ENCODE measurements at regions not wholly inside any gene's neighbourhood (a gene's known extent, or its start where the extent isn't known, plus 50 kb on each side); places are given as distances from the start of the nearest gene placed in this dataset.

GRCh38 chr1:69320757-69321211 lies 246.9 kb upstream of the LRRC7 start:
- no peak for TF ChIP-seq CTCF (IDR thresholded peaks at IDR 0.05; ENCODE audit: low read depth, low read length)
- no peak overlapping the region for H3K4me3 ChIP-seq (ENCODE audit: low read depth, low read length)

DNA sequence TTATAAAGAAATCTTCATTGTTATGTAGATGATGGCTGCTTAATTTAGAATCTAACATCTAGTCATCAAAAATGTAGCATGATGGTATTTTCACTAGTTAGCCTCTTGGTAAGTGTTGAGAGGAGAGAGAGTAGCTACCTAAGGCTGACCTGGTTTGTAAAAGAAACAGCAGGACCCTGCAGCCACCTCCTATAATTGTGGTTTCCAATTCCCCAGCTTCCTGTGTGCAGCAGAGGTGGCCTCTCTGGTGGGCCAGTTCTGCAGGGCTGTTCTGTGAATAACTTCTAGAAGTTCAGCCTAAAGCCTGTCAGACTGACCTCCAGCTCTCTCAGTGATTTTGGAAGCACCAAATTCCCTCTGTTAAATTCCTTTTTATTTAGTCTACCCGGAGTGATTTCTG lies 246.4 kb upstream of the LRRC7 start:
- no peak for TF ChIP-seq CTCF (IDR thresholded peaks at IDR 0.05; ENCODE audit: low read depth, low read length)
- H3K4me3 ChIP-seq (ENCODE audit: low read depth, low read length) = no peak overlapping the region

GRCh38 chr1:69328186-69328585 lies 239.5 kb upstream of the LRRC7 start:
- H3K4me3 ChIP-seq (ENCODE audit: low read depth, low read length) = no peak overlapping the region
- no peak for TF ChIP-seq CTCF (IDR thresholded peaks at IDR 0.05; ENCODE audit: low read depth, low read length)

GRCh38 chr1:69363236-69363635 lies 204.5 kb upstream of the LRRC7 start:
- no peak overlapping the region for H3K4me3 ChIP-seq (ENCODE audit: low read depth, low read length)
- no peak for TF ChIP-seq CTCF (IDR thresholded peaks at IDR 0.05; ENCODE audit: low read depth, low read length)

DNA sequence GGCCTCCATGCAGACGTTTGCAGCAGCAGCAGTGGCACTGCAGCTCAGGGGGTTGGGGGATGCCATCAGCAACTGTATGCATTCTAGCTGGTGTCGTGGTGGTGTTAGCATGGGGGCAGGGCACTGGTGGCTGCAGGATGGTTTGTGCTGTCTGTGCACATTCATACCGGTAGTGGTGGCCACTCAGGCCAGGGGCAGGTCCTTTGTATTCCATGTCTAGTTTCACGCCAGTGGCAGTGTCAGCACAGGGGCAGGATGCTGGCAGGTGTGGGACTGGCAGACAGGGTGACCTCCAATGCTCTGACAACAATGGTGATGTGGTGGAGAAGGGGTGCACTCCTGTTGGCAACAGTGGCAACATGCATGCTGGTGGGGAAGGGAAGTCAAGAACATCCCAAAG lies 194.2 kb upstream of the LRRC7 start:
- no peak overlapping the region for H3K4me3 ChIP-seq (ENCODE audit: low read depth, low read length)
- no peak for TF ChIP-seq CTCF (IDR thresholded peaks at IDR 0.05; ENCODE audit: low read depth, low read length)

GRCh38 chr1:69376408-69376807 lies 191.3 kb upstream of the LRRC7 start:
- TF ChIP-seq CTCF (IDR thresholded peaks at IDR 0.05; ENCODE audit: low read depth, low read length) = no peak
- no peak overlapping the region for H3K4me3 ChIP-seq (ENCODE audit: low read depth, low read length)

GRCh38 chr1:69377507-69377906 lies 190.2 kb upstream of the LRRC7 start:
- no peak for TF ChIP-seq CTCF (IDR thresholded peaks at IDR 0.05; ENCODE audit: low read depth, low read length)
- no peak overlapping the region for H3K4me3 ChIP-seq (ENCODE audit: low read depth, low read length)

All from WI38 (cell line).